Neural cell (in vitro differentiated cells): ENCODE measurements at regions not wholly inside any gene's neighbourhood (a gene's known extent, or its start where the extent isn't known, plus 50 kb on each side); places are given as distances from the start of the nearest gene placed in this dataset.
A peak's percentile ranks its signal among the peaks of the same experiment; 100 is the strongest.

Experiments used
- H2AFZ ChIP-seq: fragments of 200-600, 300-800 bp; sonication (generic), shearing (Covaris generic); 2 replicates; pipeline ENCODE4 v1.6.0; 2014; ENCODE audit warnings: low read depth, mild to moderate bottlenecking, antibody characterized with exemption, low read length, moderate library complexity
- H3F3A ChIP-seq: fragments of 200-600 bp; shearing (Covaris generic); 2 replicates; pipeline ENCODE4 v1.6.1; 2016; ENCODE audit warnings: mild to moderate bottlenecking, moderate library complexity, mixed read lengths, antibody characterized with exemption, low read length; ENCODE audit not compliant: insufficient read depth, poor library complexity, severe bottlenecking
- H3K27ac ChIP-seq: fragments of 200-600, 300-800 bp; sonication (generic), shearing (Covaris generic); 2 replicates; pipeline ENCODE4 v1.5.1; 2014; ENCODE audit warnings: mild to moderate bottlenecking, low read length, moderate library complexity
- H3K27me3 ChIP-seq: fragments of 300-800, 200-600 bp; sonication (generic), shearing (Covaris generic); 2 replicates; pipeline ENCODE4 v1.6.0; 2014; ENCODE audit warnings: mild to moderate bottlenecking, low read depth, low read length, moderate library complexity; ENCODE audit not compliant: insufficient read depth
- H3K36me3 ChIP-seq: fragments of 300-800, 200-600 bp; sonication (generic), shearing (Covaris generic); 2 replicates; pipeline ENCODE4 v1.5.1; 2014; ENCODE audit warnings: mild to moderate bottlenecking, antibody characterized with exemption, low read length, moderate library complexity; ENCODE audit not compliant: insufficient read depth
- H3K4me2 ChIP-seq: fragments of 300-800, 200-600 bp; sonication (generic), shearing (Covaris generic); 2 replicates; pipeline ENCODE4 v1.6.0; 2014; ENCODE audit warnings: mild to moderate bottlenecking, low read length
- H3K4me3 ChIP-seq: fragments of 300-800, 200-600 bp; sonication (generic), shearing (Covaris generic); 2 replicates; pipeline ENCODE4 v1.5.1; 2014; ENCODE audit warnings: mild to moderate bottlenecking, low read length, moderate library complexity
- H3K79me2 ChIP-seq: fragments of 200-600 bp; shearing (Covaris generic); replicated peaks from 2 replicates; pipeline ENCODE4 v1.6.0; 2014; ENCODE audit warnings: mild to moderate bottlenecking, low read length, moderate library complexity; ENCODE audit not compliant: insufficient read depth
- H3K9ac ChIP-seq: fragments of 300-800, 200-600 bp; sonication (generic), shearing (Covaris generic); 2 replicates; pipeline ENCODE4 v1.6.1; 2016; ENCODE audit warnings: mild to moderate bottlenecking, low read length, mixed read lengths
- H3K9me2 ChIP-seq: fragments of 200-600 bp; shearing (Covaris generic); 2 replicates; pipeline ENCODE4 v1.6.1; 2016; ENCODE audit warnings: mild to moderate bottlenecking, low read length, mixed read lengths; ENCODE audit not compliant: insufficient read depth
- H3K9me3 ChIP-seq: fragments of 200-600, 300-800 bp; sonication (generic), shearing (Covaris generic); 2 replicates; pipeline ENCODE4 v1.6.1; 2016; ENCODE audit warnings: mild to moderate bottlenecking, mixed run types, low read length, moderate library complexity, mixed read lengths
- H4K20me1 ChIP-seq: fragments of 200-600 bp; shearing (Covaris generic); 2 replicates; pipeline ENCODE4 v1.6.1; 2016; ENCODE audit warnings: mild to moderate bottlenecking, mixed run types; ENCODE audit not compliant: insufficient read depth
- EP300 ChIP-seq: fragments of 450-650 bp; conservative IDR thresholded peaks from 2 replicates; pipeline ENCODE4 v1.6.1; 2014; ENCODE audit warnings: antibody characterized with exemption, mild to moderate bottlenecking, moderate library complexity; ENCODE audit not compliant: poor library complexity, severe bottlenecking
- EZH2 ChIP-seq: fragments of 200-600, 300-800 bp; shearing (Covaris generic), sonication (generic); IDR thresholded peaks from 2 replicates; pipeline ENCODE4 v1.6.1; 2014; ENCODE audit warnings: antibody characterized with exemption, low read length, borderline replicate concordance, mild to moderate bottlenecking; ENCODE audit not compliant: insufficient read depth, poor library complexity, severe bottlenecking
- MXI1 ChIP-seq: fragments of 450-650 bp; conservative IDR thresholded peaks from 2 replicates; pipeline ENCODE4 v1.6.1; 2014; ENCODE audit warnings: antibody characterized with exemption, mild to moderate bottlenecking; ENCODE audit not compliant: poor library complexity, severe bottlenecking
- POLR2AphosphoS5 ChIP-seq: IDR thresholded peaks from 2 replicates; pipeline ENCODE4 v1.6.1; 2012
- RAD21 ChIP-seq: fragments of 450-650 bp; conservative IDR thresholded peaks from 2 replicates; pipeline ENCODE4 v1.6.1; 2014; ENCODE audit warnings: antibody characterized with exemption, mild to moderate bottlenecking, moderate library complexity
- SMC3 ChIP-seq: fragments of 450-650 bp; conservative IDR thresholded peaks from 2 replicates; pipeline ENCODE4 v1.6.1; 2014; ENCODE audit warnings: antibody characterized with exemption, mild to moderate bottlenecking, moderate library complexity; ENCODE audit not compliant: poor library complexity
- TAF1 ChIP-seq: IDR thresholded peaks from 2 replicates; pipeline ENCODE4 v1.6.1; 2012; ENCODE audit warnings: low read depth
- TF ChIP-seq, protein P1 (sequence below): fragments of 450-650 bp; IDR thresholded peaks from 2 replicates; pipeline ENCODE4 v1.5.1; 2014; ENCODE audit warnings: antibody characterized with exemption, mild to moderate bottlenecking, moderate library complexity; ENCODE audit not compliant: poor library complexity, severe bottlenecking
- TF ChIP-seq, protein P2 (sequence below): IDR thresholded peaks from 2 replicates; pipeline ENCODE4 v1.6.1; 2012; ENCODE audit warnings: borderline replicate concordance

DNA sequence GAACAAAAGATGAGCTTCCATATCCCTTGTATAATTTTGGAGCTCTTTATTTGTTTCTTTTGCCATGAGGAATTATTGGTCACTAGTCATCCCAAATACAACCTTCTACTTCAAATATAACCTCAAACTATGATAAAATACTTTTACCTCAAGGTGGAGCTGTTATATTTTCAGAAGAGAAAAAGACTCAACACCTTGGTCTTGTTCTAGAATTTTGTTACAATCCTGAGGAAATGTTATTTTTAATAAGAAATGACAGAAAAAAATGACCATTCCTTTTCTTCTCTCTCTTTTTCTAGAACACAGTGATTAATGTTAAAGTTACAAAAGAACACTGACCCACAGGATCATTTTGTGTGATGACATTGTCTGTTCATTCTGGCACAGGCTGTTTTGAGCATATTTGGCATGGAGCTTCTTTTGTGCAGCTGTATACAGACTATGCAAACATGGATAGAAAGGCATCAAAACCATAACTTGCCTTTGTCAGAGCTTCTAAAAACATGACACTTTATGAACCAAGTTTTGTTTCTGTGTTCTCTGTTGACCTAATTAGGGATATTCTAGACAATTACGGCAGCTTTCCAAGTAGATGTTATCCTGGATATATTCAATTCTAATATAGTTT is 159.6 kb upstream of the CTSO start:
- no peak overlapping the region for H3K4me3 ChIP-seq
- H3K36me3 ChIP-seq = no peaks in the 10 kb centered on the region
- TF ChIP-seq EP300 (no peak), POLR2AphosphoS5 (no peak), MXI1 (no peak), RAD21 (peak; percentile 50), EZH2 (no peak), TAF1 (no peak), SMC3 (peak; percentile 31)
- TF ChIP-seq, protein P1, sequence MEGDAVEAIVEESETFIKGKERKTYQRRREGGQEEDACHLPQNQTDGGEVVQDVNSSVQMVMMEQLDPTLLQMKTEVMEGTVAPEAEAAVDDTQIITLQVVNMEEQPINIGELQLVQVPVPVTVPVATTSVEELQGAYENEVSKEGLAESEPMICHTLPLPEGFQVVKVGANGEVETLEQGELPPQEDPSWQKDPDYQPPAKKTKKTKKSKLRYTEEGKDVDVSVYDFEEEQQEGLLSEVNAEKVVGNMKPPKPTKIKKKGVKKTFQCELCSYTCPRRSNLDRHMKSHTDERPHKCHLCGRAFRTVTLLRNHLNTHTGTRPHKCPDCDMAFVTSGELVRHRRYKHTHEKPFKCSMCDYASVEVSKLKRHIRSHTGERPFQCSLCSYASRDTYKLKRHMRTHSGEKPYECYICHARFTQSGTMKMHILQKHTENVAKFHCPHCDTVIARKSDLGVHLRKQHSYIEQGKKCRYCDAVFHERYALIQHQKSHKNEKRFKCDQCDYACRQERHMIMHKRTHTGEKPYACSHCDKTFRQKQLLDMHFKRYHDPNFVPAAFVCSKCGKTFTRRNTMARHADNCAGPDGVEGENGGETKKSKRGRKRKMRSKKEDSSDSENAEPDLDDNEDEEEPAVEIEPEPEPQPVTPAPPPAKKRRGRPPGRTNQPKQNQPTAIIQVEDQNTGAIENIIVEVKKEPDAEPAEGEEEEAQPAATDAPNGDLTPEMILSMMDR = peak; percentile 46
- TF ChIP-seq, protein P2, sequence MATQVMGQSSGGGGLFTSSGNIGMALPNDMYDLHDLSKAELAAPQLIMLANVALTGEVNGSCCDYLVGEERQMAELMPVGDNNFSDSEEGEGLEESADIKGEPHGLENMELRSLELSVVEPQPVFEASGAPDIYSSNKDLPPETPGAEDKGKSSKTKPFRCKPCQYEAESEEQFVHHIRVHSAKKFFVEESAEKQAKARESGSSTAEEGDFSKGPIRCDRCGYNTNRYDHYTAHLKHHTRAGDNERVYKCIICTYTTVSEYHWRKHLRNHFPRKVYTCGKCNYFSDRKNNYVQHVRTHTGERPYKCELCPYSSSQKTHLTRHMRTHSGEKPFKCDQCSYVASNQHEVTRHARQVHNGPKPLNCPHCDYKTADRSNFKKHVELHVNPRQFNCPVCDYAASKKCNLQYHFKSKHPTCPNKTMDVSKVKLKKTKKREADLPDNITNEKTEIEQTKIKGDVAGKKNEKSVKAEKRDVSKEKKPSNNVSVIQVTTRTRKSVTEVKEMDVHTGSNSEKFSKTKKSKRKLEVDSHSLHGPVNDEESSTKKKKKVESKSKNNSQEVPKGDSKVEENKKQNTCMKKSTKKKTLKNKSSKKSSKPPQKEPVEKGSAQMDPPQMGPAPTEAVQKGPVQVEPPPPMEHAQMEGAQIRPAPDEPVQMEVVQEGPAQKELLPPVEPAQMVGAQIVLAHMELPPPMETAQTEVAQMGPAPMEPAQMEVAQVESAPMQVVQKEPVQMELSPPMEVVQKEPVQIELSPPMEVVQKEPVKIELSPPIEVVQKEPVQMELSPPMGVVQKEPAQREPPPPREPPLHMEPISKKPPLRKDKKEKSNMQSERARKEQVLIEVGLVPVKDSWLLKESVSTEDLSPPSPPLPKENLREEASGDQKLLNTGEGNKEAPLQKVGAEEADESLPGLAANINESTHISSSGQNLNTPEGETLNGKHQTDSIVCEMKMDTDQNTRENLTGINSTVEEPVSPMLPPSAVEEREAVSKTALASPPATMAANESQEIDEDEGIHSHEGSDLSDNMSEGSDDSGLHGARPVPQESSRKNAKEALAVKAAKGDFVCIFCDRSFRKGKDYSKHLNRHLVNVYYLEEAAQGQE = no peak
- H3K9ac ChIP-seq = no peak overlapping the region
- no peaks in the 10 kb centered on the region for H4K20me1 ChIP-seq
- H3K79me2 ChIP-seq = no peaks in the 10 kb centered on the region
- H3K27me3 ChIP-seq = no peaks in the 10 kb centered on the region
- no peaks in the 10 kb centered on the region for H3K9me2 ChIP-seq
- H3F3A ChIP-seq = peaks cover 4% of the 10 kb centered on the region
- H3K27ac ChIP-seq = no peak overlapping the region
- no peak overlapping the region for H2AFZ ChIP-seq
- H3K4me2 ChIP-seq = no peak overlapping the region
- no peaks in the 10 kb centered on the region for H3K9me3 ChIP-seq

DNA sequence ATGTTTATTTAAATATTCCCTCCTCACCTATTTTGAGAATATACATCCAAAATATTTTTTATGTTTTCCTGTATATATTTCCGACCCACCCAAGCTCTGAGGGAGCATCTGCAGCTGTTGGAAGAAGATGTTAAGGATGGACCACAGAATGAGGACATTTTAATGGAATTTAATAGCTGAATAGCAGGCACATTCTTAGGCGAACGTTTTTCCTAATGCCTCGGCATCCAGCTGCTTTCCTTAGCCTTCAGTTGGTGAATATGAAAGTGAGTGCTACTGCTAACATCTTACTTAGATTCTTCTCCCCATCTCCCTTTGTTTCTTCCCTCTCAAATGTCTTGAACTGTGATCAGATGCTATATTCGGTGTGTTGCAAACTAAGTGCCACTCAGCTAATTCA is 158.0 kb upstream of the CTSO start:
- H3K9me3 ChIP-seq = no peaks in the 10 kb centered on the region
- H3K27me3 ChIP-seq = no peaks in the 10 kb centered on the region
- H3F3A ChIP-seq = peaks cover 4% of the 10 kb centered on the region
- H3K4me2 ChIP-seq = no peak overlapping the region
- no peak overlapping the region for H2AFZ ChIP-seq
- peak overlapping the region; percentile 2 for H3K27ac ChIP-seq
- TF ChIP-seq, protein P2 = no peak
- no peak for TF ChIP-seq EZH2
- no peak for TF ChIP-seq MXI1
- TF ChIP-seq RAD21 = no peak
- no peak for TF ChIP-seq EP300
- TF ChIP-seq TAF1 = no peak
- TF ChIP-seq SMC3 = no peak
- no peak for TF ChIP-seq POLR2AphosphoS5
- TF ChIP-seq, protein P1 = no peak
- H3K79me2 ChIP-seq = no peaks in the 10 kb centered on the region
- no peak overlapping the region for H3K9ac ChIP-seq
- no peaks in the 10 kb centered on the region for H4K20me1 ChIP-seq
- no peaks in the 10 kb centered on the region for H3K36me3 ChIP-seq
- no peak overlapping the region for H3K4me3 ChIP-seq
- H3K9me2 ChIP-seq = no peaks in the 10 kb centered on the region
